ENCODE measurements at regions not wholly inside any gene's neighbourhood (a gene's known extent, or its start where the extent isn't known, plus 50 kb on each side); places are given as distances from the start of the nearest gene placed in this dataset.

DNA sequence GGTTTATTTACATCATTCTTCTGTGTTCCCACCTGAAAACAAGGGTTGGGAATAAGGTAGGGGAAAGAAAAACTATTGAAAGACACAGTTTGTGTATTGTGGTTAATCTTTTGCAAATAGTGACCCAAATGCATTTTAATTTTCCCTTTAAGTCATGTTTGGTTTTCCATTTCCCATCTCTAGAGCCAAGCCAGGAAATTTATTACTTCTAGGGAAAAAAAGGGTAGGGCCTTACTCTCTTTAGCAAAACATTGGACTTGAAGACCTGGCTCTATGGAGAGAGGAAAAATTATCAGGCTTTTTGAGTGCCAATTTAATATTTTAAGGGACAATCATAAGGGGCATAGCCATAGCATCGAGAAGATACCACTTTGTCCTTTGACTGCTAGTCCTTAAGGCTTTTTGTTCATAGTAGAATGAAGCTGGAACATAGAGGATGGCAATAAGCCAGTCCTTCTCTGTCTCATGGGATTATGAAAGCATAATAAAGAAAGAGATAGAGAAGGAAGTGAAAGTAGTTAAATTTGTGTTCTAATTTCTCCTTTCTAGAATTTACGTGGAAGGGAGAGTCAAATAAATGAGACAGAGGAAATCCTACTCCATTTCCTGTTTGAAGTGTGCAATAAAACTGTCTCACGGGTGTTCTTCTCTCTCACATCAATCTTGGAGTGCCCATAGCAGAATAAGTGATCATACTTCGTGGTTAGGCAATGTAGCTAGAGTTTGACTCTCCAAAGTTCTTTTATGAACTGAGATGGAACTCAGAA, 50.9 kb upstream of the PPFIA2 start:
- DNase-seq (ENCODE audit: low read depth, low spot score) = no peak
- in situ Hi-C loops (cut with HindIII; ENCODE audit: low pct_unique_long_range_greater_than_20kb, low sequenced_read_pairs) = no loop called here

DNA sequence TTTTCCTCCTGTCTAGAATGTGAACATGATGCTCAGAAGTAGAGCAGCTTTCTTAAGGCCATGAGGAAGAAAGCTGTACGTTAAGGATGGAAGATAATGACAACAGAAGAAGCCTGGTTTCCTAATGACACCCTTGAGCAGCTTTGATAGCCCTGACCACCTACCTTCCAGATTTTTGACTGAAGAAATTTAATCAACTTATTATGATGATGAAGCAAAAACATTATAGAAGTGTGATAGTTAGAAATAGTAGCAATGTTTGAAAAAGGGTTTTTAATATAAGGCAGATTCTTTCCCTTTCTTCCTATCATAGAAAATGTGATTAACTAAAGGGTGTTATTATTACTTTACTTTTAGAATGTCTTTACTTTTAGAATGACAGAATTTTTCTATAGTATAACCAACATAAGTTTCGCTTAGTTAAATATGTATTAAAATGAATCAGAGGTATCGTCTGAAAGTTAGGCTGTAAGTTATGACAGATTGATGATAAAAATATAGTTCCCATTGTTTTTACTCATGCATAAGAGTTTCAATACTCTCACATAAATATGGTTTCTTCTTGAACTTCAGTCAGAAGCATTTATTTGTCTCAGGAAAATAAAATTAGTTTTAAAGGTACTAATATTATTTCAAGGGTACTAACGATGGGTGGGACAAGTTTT, 50.1 kb upstream of the PPFIA2 start:
- in situ Hi-C loops (cut with HindIII; ENCODE audit: low pct_unique_long_range_greater_than_20kb, low sequenced_read_pairs) = no loop called here
- no peak for DNase-seq (ENCODE audit: low read depth, low spot score)

All from SK-MEL-5 (cell line).